ENCODE measurements at regions not wholly inside any gene's neighbourhood (a gene's known extent, or its start where the extent isn't known, plus 50 kb on each side); places are given as distances from the start of the nearest gene placed in this dataset.

- no peak for TF ChIP-seq ETV6 (CRISPR knock-in tag; conservative IDR thresholded peaks at IDR 0.05)
- TF ChIP-seq RELA (CRISPR knock-in tag; IDR thresholded peaks at IDR 0.05), result no peak
- no peak for TF ChIP-seq ESRRA (CRISPR knock-in tag; IDR thresholded peaks at IDR 0.05; ENCODE audit: low read depth)
- TF ChIP-seq MYC (CRISPR knock-in tag; IDR thresholded peaks at IDR 0.05; ENCODE audit: borderline replicate concordance), result no peak
- TF ChIP-seq NR2C2 (CRISPR knock-in tag; IDR thresholded peaks at IDR 0.05; ENCODE audit: borderline replicate concordance), result no peak
- TF ChIP-seq SNRNP70 (IDR thresholded peaks at IDR 0.05; ENCODE audit: low read depth, low read length), result no peak
- no peak for TF ChIP-seq ZNF253 (CRISPR knock-in tag; IDR thresholded peaks at IDR 0.05; ENCODE audit: borderline replicate concordance)
- TF ChIP-seq ELF4 (CRISPR knock-in tag; IDR thresholded peaks at IDR 0.05; ENCODE audit: borderline replicate concordance), result no peak
- TF ChIP-seq, protein P1, sequence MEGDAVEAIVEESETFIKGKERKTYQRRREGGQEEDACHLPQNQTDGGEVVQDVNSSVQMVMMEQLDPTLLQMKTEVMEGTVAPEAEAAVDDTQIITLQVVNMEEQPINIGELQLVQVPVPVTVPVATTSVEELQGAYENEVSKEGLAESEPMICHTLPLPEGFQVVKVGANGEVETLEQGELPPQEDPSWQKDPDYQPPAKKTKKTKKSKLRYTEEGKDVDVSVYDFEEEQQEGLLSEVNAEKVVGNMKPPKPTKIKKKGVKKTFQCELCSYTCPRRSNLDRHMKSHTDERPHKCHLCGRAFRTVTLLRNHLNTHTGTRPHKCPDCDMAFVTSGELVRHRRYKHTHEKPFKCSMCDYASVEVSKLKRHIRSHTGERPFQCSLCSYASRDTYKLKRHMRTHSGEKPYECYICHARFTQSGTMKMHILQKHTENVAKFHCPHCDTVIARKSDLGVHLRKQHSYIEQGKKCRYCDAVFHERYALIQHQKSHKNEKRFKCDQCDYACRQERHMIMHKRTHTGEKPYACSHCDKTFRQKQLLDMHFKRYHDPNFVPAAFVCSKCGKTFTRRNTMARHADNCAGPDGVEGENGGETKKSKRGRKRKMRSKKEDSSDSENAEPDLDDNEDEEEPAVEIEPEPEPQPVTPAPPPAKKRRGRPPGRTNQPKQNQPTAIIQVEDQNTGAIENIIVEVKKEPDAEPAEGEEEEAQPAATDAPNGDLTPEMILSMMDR (CRISPR knock-in tag; IDR thresholded peaks at IDR 0.05), result no peak
Measured at GRCh38 chr4:183392377-183392776, 52.1 kb upstream of the CDKN2AIP start.

All from HepG2 (cell line).